Psoas muscle (tissue), 7 donors: ENCODE measurements at regions not wholly inside any gene's neighbourhood (a gene's known extent, or its start where the extent isn't known, plus 50 kb on each side); places are given as distances from the start of the nearest gene placed in this dataset.

Source experiments
- ATAC-seq, 4 donors: fragments of 200-7000 bp; cut with Tn5 transposase; one replicate each; pipeline ENCODE4 v1.9.1; 2020; ENCODE audit warnings: moderate library complexity in 3 of 4, mild to moderate bottlenecking in 2 of 4
- DNase-seq, 2 donors: peaks; one replicate each; pipeline ENCODE4 v3.0.0-alpha.2; 2020
- H3K27ac ChIP-seq: fragments of 200-600 bp; one replicate; pipeline ENCODE4 v1.8.0; 2022
- H3K27me3 ChIP-seq, 3 donors: fragments of 200-600 bp in 1 of 3; one replicate each; pipeline versions ENCODE4 v1.6.1 to v1.8.0; 2013 to 2022; ENCODE audit warnings: low read length in 2 of 3, mild to moderate bottlenecking in 2 of 3, moderate library complexity in 1 of 3; ENCODE audit not compliant: insufficient read depth in 3 of 3
- H3K36me3 ChIP-seq, 2 donors: fragments of 200-600 bp in 1 of 2; one replicate each; pipeline versions ENCODE4 v1.6.1 to v1.8.0; 2013 to 2022; ENCODE audit warnings: low read depth in 1 of 2, mild to moderate bottlenecking in 1 of 2, moderate library complexity in 1 of 2; ENCODE audit not compliant: insufficient read depth in 1 of 2
- H3K4me1 ChIP-seq: fragments of 200-600 bp; one replicate; pipeline ENCODE4 v1.8.0; 2022
- H3K4me3 ChIP-seq: fragments of 200-600 bp; one replicate; pipeline ENCODE4 v1.8.0; 2022; ENCODE audit warnings: mild to moderate bottlenecking
- H3K9me3 ChIP-seq: fragments of 200-600 bp; one replicate; pipeline ENCODE4 v1.8.0; 2022
- WGBS, 3 donors: extraction: QIAGEN DNeasy Blood & Tissue Kit; methylation state at CpG; one replicate each; pipeline versions ENCODE4 v1.1.6 to v1.1.7; 2013; 5-methylcytosine and 5-hydroxymethylcytosine counted together
- intact Hi-C, 2 donors: fragments of 100-400 bp; cut with DNase I; formaldehyde crosslinking; loops; one replicate each; pipeline versions ENCODE4 v1.11.0 to v1.14.2; 2022
- TF ChIP-seq, protein P1 (sequence below): fragments of 200-600 bp; IDR thresholded peaks from one replicate; pipeline ENCODE4 v1.8.0; 2022; ENCODE audit warnings: antibody characterized with exemption
- donor health status: healthy with polysubstance abuse.
- donor health status: DM: no; HTN: no; CAD: no; lungs with moderate emphysema.
- donor health status: Bipolar disorder and iron deficiency.
- donor health status: healthy.
- donor health status: DM: yes; HTN: yes; CAD: no.
- donor health status: DM: no; HTN: no; CAD: no.
- donor health status: DM: yes; HTN: yes; CAD: no.

DNA sequence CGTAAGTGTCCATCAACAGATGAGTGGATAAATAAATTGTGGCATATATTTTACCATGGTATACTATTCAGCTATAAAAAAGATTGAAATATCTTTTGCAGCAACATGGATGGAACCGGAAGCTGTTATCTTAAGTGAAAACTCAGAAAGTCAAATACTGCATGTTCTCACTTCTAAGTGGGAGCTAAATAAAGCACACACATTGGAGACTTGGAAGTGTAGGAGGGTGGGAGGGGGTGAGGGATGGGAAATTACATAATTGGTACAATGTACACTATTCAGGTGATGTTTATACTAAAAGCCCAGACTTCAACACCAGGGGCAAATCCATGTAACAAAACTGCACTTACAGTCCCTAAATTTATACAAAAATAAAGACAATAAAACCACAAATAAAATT, 72.6 kb upstream of the SPRY1 start:
- ATAC-seq (no peak), DNase-seq (no peak)
- Histone ChIP-seq H3K27ac (no peak overlapping the region), H3K9me3 (peaks cover 23% of the 10 kb centered on the region), H3K36me3 (no peaks in the 10 kb centered on the region), H3K4me1 (no peaks in the 10 kb centered on the region), H3K27me3 (no peaks in the 10 kb centered on the region), H3K4me3 (no peak overlapping the region)
- TF ChIP-seq, protein P1, sequence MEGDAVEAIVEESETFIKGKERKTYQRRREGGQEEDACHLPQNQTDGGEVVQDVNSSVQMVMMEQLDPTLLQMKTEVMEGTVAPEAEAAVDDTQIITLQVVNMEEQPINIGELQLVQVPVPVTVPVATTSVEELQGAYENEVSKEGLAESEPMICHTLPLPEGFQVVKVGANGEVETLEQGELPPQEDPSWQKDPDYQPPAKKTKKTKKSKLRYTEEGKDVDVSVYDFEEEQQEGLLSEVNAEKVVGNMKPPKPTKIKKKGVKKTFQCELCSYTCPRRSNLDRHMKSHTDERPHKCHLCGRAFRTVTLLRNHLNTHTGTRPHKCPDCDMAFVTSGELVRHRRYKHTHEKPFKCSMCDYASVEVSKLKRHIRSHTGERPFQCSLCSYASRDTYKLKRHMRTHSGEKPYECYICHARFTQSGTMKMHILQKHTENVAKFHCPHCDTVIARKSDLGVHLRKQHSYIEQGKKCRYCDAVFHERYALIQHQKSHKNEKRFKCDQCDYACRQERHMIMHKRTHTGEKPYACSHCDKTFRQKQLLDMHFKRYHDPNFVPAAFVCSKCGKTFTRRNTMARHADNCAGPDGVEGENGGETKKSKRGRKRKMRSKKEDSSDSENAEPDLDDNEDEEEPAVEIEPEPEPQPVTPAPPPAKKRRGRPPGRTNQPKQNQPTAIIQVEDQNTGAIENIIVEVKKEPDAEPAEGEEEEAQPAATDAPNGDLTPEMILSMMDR, result no peak
- 96 to 98% (median 97%) methylated on average over 2 of the region's 2 CpGs for WGBS, 3 donors
- intact Hi-C loops, result no loop called here

DNA sequence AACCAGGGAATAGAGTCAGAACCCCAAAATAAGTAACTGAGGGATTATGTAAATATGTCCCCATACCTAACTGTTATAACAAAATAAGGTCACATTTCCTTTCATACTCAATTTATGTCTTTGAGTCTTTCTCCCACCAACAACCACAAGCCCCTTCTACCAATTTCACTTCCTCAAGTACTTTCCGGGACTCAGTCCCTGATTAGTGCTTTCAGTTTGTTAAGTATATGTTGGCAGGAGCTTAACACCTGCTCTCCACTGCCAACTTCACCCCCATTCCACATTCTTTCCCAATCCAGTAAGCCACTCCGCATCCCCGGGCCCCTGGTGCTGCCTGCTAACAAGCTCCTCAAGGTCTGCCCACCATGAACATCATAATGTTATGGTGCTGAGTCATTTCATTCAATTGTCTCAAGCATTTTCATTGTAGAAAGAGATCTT, 71.3 kb upstream of the SPRY1 start:
- TF ChIP-seq, protein P1, result no peak
- peaks cover 20% of the 10 kb centered on the region for H3K9me3 ChIP-seq
- no peaks in the 10 kb centered on the region for H3K36me3 ChIP-seq
- no peak overlapping the region for H3K27ac ChIP-seq
- no peak for ATAC-seq
- 40 to 43% (median 42%) methylated on average over 3 of the region's 3 CpGs for WGBS, 3 donors
- no peaks in the 10 kb centered on the region for H3K27me3 ChIP-seq
- DNase-seq, result no peak
- H3K4me1 ChIP-seq, result no peaks in the 10 kb centered on the region
- H3K4me3 ChIP-seq, result no peak overlapping the region
- intact Hi-C loops, result no loop called here

DNA sequence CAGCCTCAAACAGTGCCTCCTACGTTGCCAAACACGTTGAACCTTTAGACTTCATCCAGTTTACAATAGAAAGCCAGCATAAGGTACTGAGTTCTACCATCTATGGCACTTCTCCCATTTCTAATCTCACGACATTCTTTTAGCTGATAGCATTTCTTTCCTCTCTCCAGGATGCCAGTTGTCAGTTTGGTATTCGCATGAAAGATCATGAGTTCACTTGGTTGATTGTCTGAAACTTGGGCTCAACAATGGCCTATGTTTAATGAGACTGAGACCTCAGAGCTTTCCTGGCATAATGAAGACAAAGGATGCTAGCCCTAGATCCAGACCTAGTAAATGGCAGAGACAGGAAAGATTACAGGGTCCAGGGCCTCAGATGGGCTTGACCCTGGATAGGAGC, 69.2 kb upstream of the SPRY1 start:
- WGBS, 3 donors, result 71 to 79% (median 72%) methylated on average over 4 of the region's 4 CpGs
- no peak overlapping the region for H3K27ac ChIP-seq
- H3K27me3 ChIP-seq, result no peaks in the 10 kb centered on the region
- H3K4me1 ChIP-seq, result no peaks in the 10 kb centered on the region
- H3K4me3 ChIP-seq, result no peak overlapping the region
- no peak for ATAC-seq
- DNase-seq, result no peak
- H3K36me3 ChIP-seq, result no peaks in the 10 kb centered on the region
- peaks cover 1% of the 10 kb centered on the region for H3K9me3 ChIP-seq
- TF ChIP-seq, protein P1, result no peak
- intact Hi-C loops, result no loop called here

DNA sequence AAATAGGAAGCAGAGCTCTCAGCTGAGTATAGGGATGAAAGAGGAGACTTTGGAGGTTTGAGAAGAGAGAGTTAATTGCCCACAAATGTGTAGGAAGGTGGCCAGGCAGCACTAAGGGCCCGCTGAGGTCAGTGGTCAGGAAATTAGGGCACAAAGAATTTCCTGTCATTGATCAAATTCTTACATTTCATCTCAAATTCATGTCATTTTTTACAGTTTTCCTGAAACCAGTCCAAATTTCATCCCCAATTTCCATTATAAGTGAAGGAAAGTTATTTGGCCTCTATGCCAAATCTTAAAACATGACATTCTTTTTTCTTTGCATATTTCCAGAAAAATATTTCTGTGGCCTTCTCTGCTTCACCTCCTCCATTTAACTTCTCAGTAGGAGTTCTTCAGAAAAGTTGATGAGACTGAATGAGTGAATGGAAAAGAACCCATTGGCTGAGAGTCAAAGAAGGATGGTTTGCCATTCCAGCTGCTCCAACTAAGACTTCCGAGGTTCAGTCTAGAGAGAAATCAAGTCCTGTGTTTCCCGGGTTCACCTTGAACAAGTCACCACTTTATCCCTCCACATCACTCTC, 68.7 kb upstream of the SPRY1 start:
- 45 to 82% (median 55%) methylated on average over 3 of the region's 3 CpGs for WGBS, 3 donors
- TF ChIP-seq, protein P1, result no peak

DNA sequence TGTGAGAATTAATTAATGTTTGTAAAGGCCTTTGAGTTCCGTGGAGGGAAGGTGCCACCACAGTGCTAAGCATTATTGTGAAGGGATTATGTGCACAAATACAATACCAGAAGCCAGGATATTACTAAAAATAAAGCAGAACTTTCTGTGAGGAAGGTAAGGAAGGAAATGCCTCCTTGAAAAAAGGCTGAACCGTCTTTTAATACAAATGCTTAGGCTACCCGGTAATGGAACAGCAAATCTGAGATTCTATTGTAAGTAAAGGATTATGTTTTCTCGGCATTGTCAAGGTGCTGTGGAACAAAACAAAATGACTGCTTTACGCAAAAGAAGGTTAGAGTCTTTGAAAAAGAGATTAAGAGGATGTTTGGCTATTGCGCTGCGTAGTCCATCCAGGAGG, 57.9 kb upstream of the SPRY1 start:
- WGBS, 3 donors, result 73 to 76% (median 73%) methylated on average over 7 of the region's 7 CpGs
- no peaks in the 10 kb centered on the region for H3K27me3 ChIP-seq
- no peak overlapping the region for H3K4me3 ChIP-seq
- DNase-seq (no peak), ATAC-seq (no peak)
- no peak overlapping the region for H3K27ac ChIP-seq
- no peaks in the 10 kb centered on the region for H3K9me3 ChIP-seq
- TF ChIP-seq, protein P1, result no peak
- H3K36me3 ChIP-seq, result no peaks in the 10 kb centered on the region
- intact Hi-C loops, result no loop called here
- H3K4me1 ChIP-seq, result no peaks in the 10 kb centered on the region

More for the DNA sequence above, 68.7 kb upstream of the SPRY1 start:
- Histone ChIP-seq H3K27me3 (no peaks in the 10 kb centered on the region), H3K27ac (no peak overlapping the region), H3K4me1 (no peaks in the 10 kb centered on the region), H3K9me3 (no peaks in the 10 kb centered on the region), H3K4me3 (no peak overlapping the region), H3K36me3 (no peaks in the 10 kb centered on the region)
- no peak for ATAC-seq
- DNase-seq, result no peak
- intact Hi-C loops, result no loop called here
